ENCODE measurements at regions not wholly inside any gene's neighbourhood (a gene's known extent, or its start where the extent isn't known, plus 50 kb on each side); places are given as distances from the start of the nearest gene placed in this dataset.

- Histone ChIP-seq H3K27ac (ENCODE audit: low read length in 2 of 2) (no peak overlapping the region), H3K79me2 (ENCODE audit: control insufficient read depth, insufficient read depth, low read length) (no peaks in the 10 kb centered on the region), H2AFZ (ENCODE audit: insufficient read depth, low read depth, low read length, poor library complexity, severe bottlenecking) (no peak overlapping the region), H4K20me1 (ENCODE audit: control insufficient read depth, insufficient read depth, low read length, poor library complexity, severe bottlenecking) (no peaks in the 10 kb centered on the region), H3K9me3 (ENCODE audit: control extremely low read depth in 1 of 3, control insufficient read depth in 2 of 3, insufficient read depth in 1 of 3, low read length in 2 of 3) (no peaks in the 10 kb centered on the region), H3K27me3 (replicated peaks in 1 of 4; ENCODE audit: control extremely low read depth in 1 of 4, control insufficient read depth in 3 of 4, insufficient read depth in 4 of 4, low read length in 3 of 4) (no peaks in the 10 kb centered on the region), H3K9ac (ENCODE audit: low read length) (no peak overlapping the region), H3K4me2 (replicated peaks; ENCODE audit: low read depth, low read length, poor library complexity, severe bottlenecking) (no peak overlapping the region), H3K36me3 (replicated peaks in 1 of 2; ENCODE audit: control extremely low read depth in 1 of 2, control insufficient read depth in 1 of 2, extremely low read depth in 1 of 2, insufficient read depth in 2 of 2, low read length in 1 of 2) (no peaks in the 10 kb centered on the region), H3K4me3 (ENCODE audit: control extremely low read depth in 1 of 5, extremely low read depth in 1 of 5, insufficient read depth in 1 of 5, low read depth in 2 of 5, low read length in 4 of 5) (no peak overlapping the region), H3K4me1 (ENCODE audit: control insufficient read depth in 2 of 2, insufficient read depth in 2 of 2, low read length in 2 of 2) (no peaks in the 10 kb centered on the region)
- H3K4me3 Mint-ChIP-seq, result no peak overlapping the region
- intact Hi-C loops (cut with micrococcal nuclease), result no loop called here
- no peak overlapping the region for H3K27ac Mint-ChIP-seq
- H3K9me3 Mint-ChIP-seq (ENCODE audit: insufficient read depth), result no peaks in the 10 kb centered on the region
- POLR2A ChIA-PET, result no interaction called here
- DNase-seq, result no peak
- H3K4me1 Mint-ChIP-seq, result peaks cover 2% of the 10 kb centered on the region
- no peak for ATAC-seq (ENCODE audit: low read depth)
- no CpG with 5 or more reads among the region's 7 CpGs for WGBS (ENCODE audit: insufficient coverage)
- peaks cover 9% of the 10 kb centered on the region for H3K27me3 Mint-ChIP-seq
- TF ChIP-seq CTCF (IDR thresholded peaks at IDR 0.05) (no peak), EZH2 (IDR thresholded peaks at IDR 0.05; ENCODE audit: borderline replicate concordance, insufficient read depth, low read depth, low read length, poor library complexity, severe bottlenecking) (no peak)
- CTCF ChIA-PET, result interaction anchor here (1.1 kb wide), 1 partner anchor 115 kb away, joined by 3 read pairs; no protein-coding TSS in a partner anchor
These were observed 85.2 kb upstream of the SPATA13 start for GRCh38 chr13:24075137-24075975.

- H3K4me3 Mint-ChIP-seq, result no peak overlapping the region
- Histone ChIP-seq H3K27me3 (replicated peaks in 1 of 4; ENCODE audit: control extremely low read depth in 1 of 4, control insufficient read depth in 3 of 4, insufficient read depth in 4 of 4, low read length in 3 of 4) (no peaks in the 10 kb centered on the region), H3K9ac (ENCODE audit: low read length) (no peak overlapping the region), H3K4me1 (ENCODE audit: control insufficient read depth in 2 of 2, insufficient read depth in 2 of 2, low read length in 2 of 2) (no peaks in the 10 kb centered on the region), H3K27ac (ENCODE audit: low read length in 2 of 2) (no peak overlapping the region), H4K20me1 (ENCODE audit: control insufficient read depth, insufficient read depth, low read length, poor library complexity, severe bottlenecking) (no peaks in the 10 kb centered on the region), H3K9me3 (ENCODE audit: control extremely low read depth in 1 of 3, control insufficient read depth in 2 of 3, insufficient read depth in 1 of 3, low read length in 2 of 3) (no peaks in the 10 kb centered on the region), H3K4me2 (replicated peaks; ENCODE audit: low read depth, low read length, poor library complexity, severe bottlenecking) (no peak overlapping the region), H3K36me3 (replicated peaks in 1 of 2; ENCODE audit: control extremely low read depth in 1 of 2, control insufficient read depth in 1 of 2, extremely low read depth in 1 of 2, insufficient read depth in 2 of 2, low read length in 1 of 2) (no peaks in the 10 kb centered on the region), H3K4me3 (ENCODE audit: control extremely low read depth in 1 of 5, extremely low read depth in 1 of 5, insufficient read depth in 1 of 5, low read depth in 2 of 5, low read length in 4 of 5) (no peak overlapping the region), H2AFZ (ENCODE audit: insufficient read depth, low read depth, low read length, poor library complexity, severe bottlenecking) (no peak overlapping the region), H3K79me2 (ENCODE audit: control insufficient read depth, insufficient read depth, low read length) (no peaks in the 10 kb centered on the region)
- ATAC-seq (ENCODE audit: low read depth) (no peak), DNase-seq (no peak)
- H3K27ac Mint-ChIP-seq, result no peak overlapping the region
- intact Hi-C loops (cut with micrococcal nuclease), result no loop called here
- TF ChIP-seq EZH2 (IDR thresholded peaks at IDR 0.05; ENCODE audit: borderline replicate concordance, insufficient read depth, low read depth, low read length, poor library complexity, severe bottlenecking) (no peak), CTCF (IDR thresholded peaks at IDR 0.05) (no peak)
- POLR2A ChIA-PET, result no interaction called here
- WGBS (ENCODE audit: insufficient coverage), result 78% methylated on average over 2 of the region's 3 CpGs
- CTCF ChIA-PET, result interaction anchor here (1.1 kb wide), 1 partner anchor 115 kb away, joined by 3 read pairs; no protein-coding TSS in a partner anchor
- no peaks in the 10 kb centered on the region for H3K9me3 Mint-ChIP-seq (ENCODE audit: insufficient read depth)
- peaks cover 2% of the 10 kb centered on the region for H3K4me1 Mint-ChIP-seq
- peaks cover 3% of the 10 kb centered on the region for H3K27me3 Mint-ChIP-seq
These were observed 84.4 kb upstream of the SPATA13 start for GRCh38 chr13:24076109-24076508.
